ENCODE measurements at regions not wholly inside any gene's neighbourhood (a gene's known extent, or its start where the extent isn't known, plus 50 kb on each side); places are given as distances from the start of the nearest gene placed in this dataset.

DNA sequence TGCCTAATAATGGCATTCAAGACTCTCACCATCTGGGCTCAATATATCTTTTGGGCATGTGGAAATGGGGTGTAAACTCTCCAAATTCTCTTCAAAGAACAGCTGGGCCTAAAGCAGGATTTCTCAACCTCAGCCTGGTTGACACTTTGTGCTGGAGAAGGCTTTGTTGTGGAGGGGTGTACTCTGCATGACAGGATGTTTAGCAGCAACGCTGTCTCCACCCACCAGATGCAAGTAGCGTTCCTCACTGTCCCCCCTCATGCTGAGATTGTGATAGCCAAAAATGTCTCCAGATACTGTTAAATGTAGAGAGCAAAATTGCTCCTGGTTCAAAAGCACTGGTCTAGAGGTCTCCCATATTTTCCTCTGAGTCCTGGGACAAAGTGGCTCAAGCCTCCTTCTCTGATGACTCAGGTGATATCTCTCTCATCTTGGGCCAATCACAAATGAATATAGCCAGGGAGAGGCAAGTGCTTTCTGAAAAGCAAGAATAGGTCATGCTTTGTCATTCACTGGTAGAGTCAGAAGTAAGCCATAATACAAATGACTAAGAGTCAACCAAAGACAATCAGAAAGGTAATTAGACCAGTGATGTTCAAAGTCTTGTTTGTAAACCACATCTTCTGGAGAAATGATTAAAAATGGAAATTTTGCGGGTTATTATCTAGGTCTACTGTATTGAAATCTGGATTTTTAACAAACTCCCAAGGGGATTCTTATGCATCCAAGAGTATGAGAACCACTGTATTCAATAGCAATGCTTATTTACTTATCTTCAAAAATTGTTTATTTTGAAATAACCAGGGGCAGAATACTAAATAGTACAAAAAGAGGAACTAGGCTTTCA is 330.8 kb downstream of the PTEN start:
- TF ChIP-seq POLR2A (IDR thresholded peaks at IDR 0.05) (no peak), EP300 (IDR thresholded peaks at IDR 0.05; ENCODE audit: low read depth) (no peak), CTCF (IDR thresholded peaks at IDR 0.05) (no peak)

All from transverse colon (tissue), 3 donors.